ENCODE measurements at regions not wholly inside any gene's neighbourhood (a gene's known extent, or its start where the extent isn't known, plus 50 kb on each side); places are given as distances from the start of the nearest gene placed in this dataset.

GRCh38 chr14:106460916-106461315, 934.5 kb downstream of the TMEM121 start:
- TF ChIP-seq SUZ12 (IDR thresholded peaks at IDR 0.05; ENCODE audit: extremely low read depth, insufficient read depth, insufficient read length): no peak
- TF ChIP-seq ZNF274 (IDR thresholded peaks at IDR 0.05; ENCODE audit: low read depth, low read length): no peak
- TF ChIP-seq YY1 (IDR thresholded peaks at IDR 0.05; ENCODE audit: insufficient read depth, insufficient read length): no peak

Measured in NT2/D1 (cell line).